IMR-90 (cell line): ENCODE measurements at regions not wholly inside any gene's neighbourhood (a gene's known extent, or its start where the extent isn't known, plus 50 kb on each side); places are given as distances from the start of the nearest gene placed in this dataset.

Experiments
- BHLHE40 ChIP-seq: fragments of 150-350 bp; IDR thresholded peaks from 2 replicates; pipeline ENCODE4 v1.6.1; 2016; ENCODE audit warnings: mild to moderate bottlenecking, low read depth, low read length
- CEBPB ChIP-seq: IDR thresholded peaks from 2 replicates; pipeline ENCODE4 v1.6.1; 2012; ENCODE audit warnings: low read depth, low read length, improper control_type of control experiment
- CHD1 ChIP-seq: IDR thresholded peaks from 2 replicates; pipeline ENCODE4 v1.6.1; 2012; ENCODE audit warnings: low read depth, low read length, improper control_type of control experiment
- CTCF ChIP-seq: conservative IDR thresholded peaks from 2 replicates; pipeline ENCODE4 v1.5.1; 2012; ENCODE audit warnings: mild to moderate bottlenecking, low read depth, low read length, improper control_type of control experiment
- ELK1 ChIP-seq: fragments of 150-350 bp; IDR thresholded peaks from 2 replicates; pipeline ENCODE4 v1.6.1; 2016; ENCODE audit warnings: low read depth, mild to moderate bottlenecking, low read length, moderate library complexity, borderline replicate concordance
- FOS ChIP-seq: fragments of 150-350 bp; IDR thresholded peaks from 2 replicates; pipeline ENCODE4 v1.6.1; 2016; ENCODE audit warnings: low read depth, low read length
- MAFK ChIP-seq: IDR thresholded peaks from 2 replicates; pipeline ENCODE4 v1.6.1; 2012; ENCODE audit warnings: low read depth, low read length, improper control_type of control experiment
- MAZ ChIP-seq: IDR thresholded peaks from 2 replicates; pipeline ENCODE4 v1.6.1; 2012; ENCODE audit warnings: low read depth, mild to moderate bottlenecking, low read length, improper control_type of control experiment, moderate library complexity, borderline replicate concordance
- MXI1 ChIP-seq: IDR thresholded peaks from 2 replicates; pipeline ENCODE4 v1.6.1; 2012; ENCODE audit warnings: low read depth, mild to moderate bottlenecking, low read length, moderate library complexity, borderline replicate concordance
- POLR2A ChIP-seq: IDR thresholded peaks from 2 replicates; pipeline ENCODE4 v1.6.1; 2012; ENCODE audit warnings: mild to moderate bottlenecking, low read depth, low read length
- RAD21 ChIP-seq: IDR thresholded peaks from 2 replicates; pipeline ENCODE4 v1.6.1; 2012; ENCODE audit warnings: low read length, improper control_type of control experiment
- RCOR1 ChIP-seq: IDR thresholded peaks from 2 replicates; pipeline ENCODE4 v1.6.1; 2012; ENCODE audit warnings: mild to moderate bottlenecking, low read length, improper control_type of control experiment; ENCODE audit not compliant: insufficient replicate concordance
- RFX5 ChIP-seq: IDR thresholded peaks from 2 replicates; pipeline ENCODE4 v1.8.0; 2012; ENCODE audit warnings: low read depth, mild to moderate bottlenecking, low read length, moderate library complexity
- USF2 ChIP-seq: fragments of 150-350 bp; IDR thresholded peaks from 2 replicates; pipeline ENCODE4 v1.6.1; 2017; ENCODE audit warnings: mild to moderate bottlenecking, antibody characterized with exemption, low read length, low read depth

- TF ChIP-seq POLR2A (no peak), CTCF (no peak), RCOR1 (no peak), MAFK (no peak), RFX5 (no peak), USF2 (no peak), CHD1 (no peak), BHLHE40 (no peak), RAD21 (no peak), MXI1 (no peak), ELK1 (no peak), MAZ (no peak), CEBPB (no peak), FOS (no peak)
Observed at GRCh38 chr22:27615408-27615807, 186.1 kb downstream of the MN1 start.
